ENCODE measurements at regions not wholly inside any gene's neighbourhood (a gene's known extent, or its start where the extent isn't known, plus 50 kb on each side); places are given as distances from the start of the nearest gene placed in this dataset.

DNA sequence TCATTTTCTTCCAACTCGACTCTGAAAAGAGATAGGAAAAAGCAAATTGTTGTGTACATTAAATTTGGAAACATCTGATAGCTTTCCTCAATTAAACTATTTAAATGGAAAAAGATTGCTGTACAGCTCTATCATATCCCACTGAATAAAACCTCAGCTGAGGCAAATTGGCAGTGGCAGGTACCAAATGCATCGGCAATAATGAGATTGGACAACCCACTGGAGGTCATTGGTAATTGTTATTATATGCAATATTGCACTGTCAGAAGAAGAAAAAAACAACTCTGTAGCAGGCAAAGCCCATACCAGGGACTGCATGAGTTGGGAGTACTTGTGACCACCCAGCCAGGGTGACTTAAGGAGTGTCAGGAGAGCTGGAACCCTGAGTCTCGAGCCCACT lies 291.6 kb upstream of the SKOR2 start:
- no peak for DNase-seq (ENCODE audit: low spot score)

DNA sequence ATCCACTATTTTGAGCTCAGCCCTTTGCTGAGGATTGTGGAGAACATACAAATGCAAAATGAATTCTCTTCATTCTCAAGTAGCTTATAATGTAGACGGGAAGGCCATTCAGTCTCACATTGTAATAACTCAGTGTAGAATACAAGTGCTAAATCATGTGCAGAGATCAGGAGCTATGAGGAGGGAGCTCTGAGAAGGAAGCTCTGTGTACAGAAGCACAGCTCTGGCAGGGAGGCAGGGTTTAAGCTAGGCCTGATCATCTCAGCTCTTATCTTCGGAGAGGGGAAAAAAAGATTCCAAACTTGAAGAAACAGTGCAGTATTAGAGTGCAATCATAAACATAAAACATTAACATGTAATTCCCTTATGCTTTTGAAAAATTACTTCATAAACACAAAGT lies 291.1 kb upstream of the SKOR2 start:
- no peak for DNase-seq (ENCODE audit: low spot score)

DNA sequence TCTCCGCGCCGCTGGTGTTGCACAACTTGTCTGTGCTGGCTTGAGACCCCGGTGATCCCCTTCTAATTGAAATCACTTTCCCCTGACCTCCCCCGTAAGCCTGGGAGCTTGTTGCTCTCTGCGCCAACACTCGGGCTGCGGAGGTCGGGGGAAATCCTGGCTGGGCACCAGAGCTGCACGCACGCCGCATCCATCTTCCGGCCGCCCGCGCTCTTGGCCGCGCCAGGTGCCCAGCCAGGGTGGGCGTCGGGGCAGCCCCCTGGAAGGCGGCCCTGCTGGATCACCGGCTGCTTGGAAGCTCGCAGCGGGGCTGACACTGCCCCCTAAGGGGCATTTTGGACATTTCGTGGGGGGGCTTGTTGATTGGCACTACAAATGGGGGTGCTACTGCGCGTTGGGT lies 280.3 kb upstream of the SKOR2 start:
- no peak for DNase-seq (ENCODE audit: low spot score)

DNA sequence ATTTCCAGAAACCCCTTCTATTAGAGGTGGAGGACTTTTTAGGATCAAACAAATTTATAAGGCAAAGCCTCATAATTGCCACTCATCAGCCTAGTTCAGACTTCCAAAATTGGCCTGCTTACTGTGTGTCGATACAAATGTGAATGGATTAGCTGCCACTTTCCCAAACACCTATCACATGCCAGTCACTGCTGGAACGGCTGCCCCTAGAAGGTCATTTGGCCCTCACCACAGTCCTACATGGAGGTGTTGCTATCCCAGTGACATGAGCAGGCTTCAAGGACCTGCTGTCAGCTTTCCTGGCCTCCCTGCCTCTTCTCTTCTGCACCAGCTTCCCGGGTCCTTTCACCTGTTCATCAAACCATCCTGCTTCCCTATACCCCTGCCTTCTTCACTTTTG lies 279.2 kb upstream of the SKOR2 start:
- DNase-seq (ENCODE audit: low spot score), result no peak

DNA sequence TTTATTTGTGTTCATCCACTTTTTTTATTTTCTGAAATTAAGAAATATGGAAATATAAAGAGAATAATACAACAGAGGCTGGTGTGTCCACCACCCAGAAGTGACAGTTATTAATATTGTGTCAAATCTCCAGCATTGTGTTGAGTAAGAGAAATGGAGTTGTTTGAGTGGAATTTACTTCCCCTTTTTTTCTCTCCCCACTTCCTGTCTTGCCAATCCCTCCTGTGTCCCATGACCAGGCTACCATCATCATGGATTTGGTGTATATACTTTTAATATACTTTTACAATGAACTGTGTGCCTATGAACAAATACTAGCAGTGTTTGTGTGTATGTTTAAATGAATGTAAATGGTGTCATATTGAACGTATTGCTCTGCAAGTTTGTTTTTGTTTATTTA lies 276.9 kb upstream of the SKOR2 start:
- no peak for DNase-seq (ENCODE audit: low spot score)

DNA sequence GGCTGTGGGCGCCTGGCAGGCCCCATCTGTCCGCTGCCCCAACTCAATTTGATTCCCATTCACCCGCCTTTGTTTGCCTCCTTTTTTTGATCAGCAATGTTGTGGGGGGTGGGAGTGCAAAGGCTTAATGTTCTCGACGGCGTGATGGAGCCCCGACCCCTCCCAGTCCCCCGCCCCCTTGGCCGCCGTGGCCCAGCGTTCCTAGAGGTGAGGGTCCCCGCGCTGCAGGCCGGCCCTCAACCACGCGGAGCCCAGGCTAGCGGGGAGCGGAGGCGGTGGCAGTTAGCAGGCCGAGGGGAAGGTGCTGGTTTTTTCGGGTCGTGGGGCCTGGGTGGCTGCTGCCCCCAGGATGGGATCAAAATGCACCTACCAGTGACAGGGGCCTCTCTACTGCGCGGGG lies 274.7 kb upstream of the SKOR2 start:
- no peak for DNase-seq (ENCODE audit: low spot score)

DNA sequence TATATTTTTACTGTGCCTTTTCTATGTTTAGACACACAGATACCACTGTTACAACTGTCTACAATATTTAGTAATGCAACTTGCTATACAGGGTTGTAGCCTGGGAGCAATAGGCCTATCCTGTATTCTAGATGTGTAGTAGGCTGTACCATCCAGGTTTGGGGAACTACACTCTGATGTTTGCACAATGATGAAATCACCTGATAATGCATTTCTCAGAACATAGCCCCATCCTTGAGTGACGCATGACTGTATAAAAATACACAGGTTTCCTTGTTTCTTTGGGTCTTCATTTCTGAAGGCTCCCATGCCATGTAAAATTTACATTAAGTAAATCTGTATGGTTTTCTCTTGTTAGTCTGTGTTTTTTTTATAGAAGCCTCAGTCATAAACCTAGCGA lies 270.9 kb upstream of the SKOR2 start:
- no peak for DNase-seq (ENCODE audit: low spot score)

DNA sequence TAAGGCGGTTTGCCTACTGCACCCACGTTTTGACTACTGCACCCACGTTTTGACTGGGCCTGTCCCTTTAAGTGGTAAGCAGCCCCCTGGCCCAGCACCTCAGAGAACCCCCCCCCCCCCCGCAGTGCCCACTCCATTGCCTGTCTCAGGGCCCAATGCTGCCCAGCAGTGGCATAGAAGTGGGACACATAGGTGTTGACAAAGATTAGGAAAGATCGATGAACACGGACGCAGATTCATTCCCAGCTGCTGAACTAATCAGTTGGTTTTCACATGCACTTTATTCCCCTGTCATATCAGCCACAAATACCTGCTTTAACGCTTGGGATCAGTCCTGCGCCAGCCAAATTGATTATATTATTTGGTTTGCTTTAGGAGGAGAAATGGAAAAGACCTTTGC lies 268.8 kb upstream of the SKOR2 start:
- no peak for DNase-seq (ENCODE audit: low spot score)

DNA sequence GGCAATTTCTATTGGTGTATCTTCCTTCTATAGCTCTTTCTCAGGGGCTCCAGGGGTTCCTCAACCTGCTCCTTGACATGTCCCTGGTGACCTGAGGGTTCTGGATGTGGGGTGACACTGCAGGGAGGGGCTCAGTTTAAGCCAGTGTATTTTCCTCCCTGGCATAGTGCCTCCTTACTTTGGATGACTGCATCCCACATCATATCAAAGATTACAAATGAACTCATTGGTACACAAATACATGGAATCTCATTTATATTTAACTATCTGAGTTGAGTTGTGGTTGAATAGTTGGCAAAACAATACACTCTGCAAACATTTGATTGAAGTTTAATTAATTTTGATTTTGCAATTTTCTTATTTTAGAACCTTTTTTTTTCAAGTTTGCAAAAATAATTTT lies 268.2 kb upstream of the SKOR2 start:
- DNase-seq (ENCODE audit: low spot score), result no peak

DNA sequence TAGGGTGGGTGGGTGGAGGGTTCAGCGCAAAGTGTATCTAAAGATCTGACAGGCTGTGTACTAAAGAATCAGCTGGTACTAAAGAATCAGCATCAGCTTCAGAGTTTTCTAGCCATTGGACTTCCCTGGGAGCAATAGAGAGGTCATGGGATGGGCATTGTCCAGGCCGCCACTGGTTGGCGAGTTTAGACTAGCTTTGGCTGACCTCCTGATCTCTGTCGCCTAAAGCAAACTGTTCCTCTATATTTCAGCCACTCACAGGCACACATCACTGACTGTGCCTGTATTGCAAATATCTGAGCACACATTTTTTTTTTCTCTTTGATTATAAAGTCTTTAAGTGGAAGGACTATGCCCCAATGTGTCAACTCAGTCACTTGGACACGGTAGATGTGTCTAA lies 267.8 kb upstream of the SKOR2 start:
- no peak for DNase-seq (ENCODE audit: low spot score)

DNA sequence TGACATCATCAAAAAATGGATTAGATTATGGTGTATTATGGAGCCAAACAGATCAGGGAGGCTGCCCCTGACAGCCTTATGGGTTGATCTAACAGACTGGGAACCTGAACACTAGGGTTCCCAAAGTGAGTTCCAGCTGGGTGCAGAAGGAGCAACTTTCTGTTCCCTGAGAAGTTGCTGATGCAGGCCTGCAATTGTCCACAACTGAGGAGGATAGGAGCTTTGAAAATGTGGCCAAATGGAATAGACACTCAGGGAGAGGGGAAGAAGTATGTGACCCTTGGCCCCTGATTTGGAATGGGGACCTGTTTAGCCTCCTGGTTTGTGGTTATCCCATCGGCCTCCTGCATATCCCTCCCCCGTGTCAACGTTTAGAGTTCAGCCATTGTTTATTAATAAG lies 262.2 kb upstream of the SKOR2 start:
- DNase-seq (ENCODE audit: low spot score), result no peak

DNA sequence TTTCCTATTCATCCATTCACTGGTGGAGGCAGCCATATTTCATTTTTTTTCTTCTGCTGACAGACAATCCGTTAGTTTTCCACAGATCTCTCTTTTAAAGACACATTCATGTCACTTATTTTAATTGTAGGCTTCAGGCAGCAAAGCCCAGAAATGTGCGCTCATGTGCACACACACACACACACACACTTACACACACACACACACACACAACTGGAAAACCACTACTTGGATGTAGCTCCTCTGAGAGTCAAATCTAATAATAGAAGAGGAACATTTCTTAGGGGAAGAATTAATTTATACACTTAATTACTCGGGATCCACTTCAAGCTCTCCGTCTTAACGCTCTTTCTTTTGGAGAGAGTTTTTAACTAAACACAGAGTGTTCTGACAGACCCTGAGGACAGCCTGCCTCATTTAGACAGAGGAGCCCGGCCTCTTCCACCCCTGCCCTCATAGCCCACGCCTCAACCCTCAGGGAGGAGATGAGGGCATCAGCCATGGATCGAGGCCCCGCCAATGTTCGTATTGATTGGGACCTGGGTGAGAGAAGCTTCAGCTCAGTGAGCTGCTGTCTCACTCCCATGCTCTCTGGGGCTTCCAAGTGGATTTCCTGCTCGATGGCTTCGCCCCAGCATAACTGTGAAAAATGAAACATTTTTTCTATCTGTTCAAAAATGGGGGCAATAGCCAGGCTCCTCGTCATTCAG lies 261.4 kb upstream of the SKOR2 start:
- DNase-seq (ENCODE audit: low spot score), result no peak

DNA sequence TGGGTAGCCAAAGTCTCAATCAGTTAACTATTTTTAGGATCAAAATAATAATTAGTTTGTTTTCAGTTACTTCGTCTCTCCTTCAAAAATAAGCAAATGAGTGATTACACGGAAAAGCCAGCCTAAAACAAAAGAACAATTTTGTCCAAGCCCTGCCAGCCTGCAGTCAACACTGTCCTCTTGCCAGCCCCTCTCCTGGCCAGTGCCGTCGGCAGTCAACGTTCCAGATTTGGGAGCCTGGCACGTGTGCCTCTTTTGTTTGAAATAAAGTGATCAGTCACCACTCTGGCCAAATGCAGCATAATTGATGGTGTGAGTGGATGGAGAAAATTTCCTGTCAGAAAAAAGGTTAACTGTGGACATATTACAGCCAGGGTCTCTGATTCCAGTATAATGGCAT lies 260.6 kb upstream of the SKOR2 start:
- no peak for DNase-seq (ENCODE audit: low spot score)

DNA sequence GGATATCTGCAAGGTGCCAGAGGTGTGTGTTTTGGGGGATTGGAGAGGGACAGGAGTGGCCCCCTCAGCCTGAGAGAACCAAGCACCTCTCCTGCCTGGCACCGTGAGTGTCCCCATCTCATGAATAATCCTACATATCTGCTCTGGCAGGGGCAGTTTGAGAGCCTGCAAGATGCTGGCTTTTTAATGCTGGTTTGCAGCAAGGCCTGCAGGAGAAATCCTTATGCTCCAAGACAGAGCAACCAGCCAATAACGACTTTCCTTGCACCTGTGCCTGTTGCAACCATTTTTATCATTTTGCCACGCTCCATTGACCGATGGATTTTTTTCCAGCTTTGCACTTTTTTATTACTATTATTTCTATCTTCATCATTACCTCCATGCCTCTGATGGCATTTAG lies 259.4 kb upstream of the SKOR2 start:
- DNase-seq (ENCODE audit: low spot score), result no peak

DNA sequence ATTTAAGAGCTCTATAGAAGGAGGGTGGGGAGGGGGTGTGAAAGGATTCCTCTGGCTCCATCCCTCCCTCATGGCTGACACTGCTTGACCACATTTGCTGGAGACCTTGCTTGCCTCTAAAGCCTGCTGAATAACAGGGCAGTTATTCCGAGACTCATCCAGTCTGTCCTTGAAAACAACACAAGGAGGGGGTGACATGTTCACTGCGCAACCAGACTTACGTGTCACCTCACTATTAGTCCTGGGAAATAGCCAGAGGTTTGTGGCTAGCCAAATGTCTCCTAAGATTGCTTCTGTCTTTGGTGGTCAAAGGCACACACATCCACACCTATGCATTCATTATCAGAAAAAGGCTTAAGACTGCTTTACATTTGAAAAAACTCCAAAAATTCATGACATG lies 256.2 kb upstream of the SKOR2 start:
- no peak for DNase-seq (ENCODE audit: low spot score)

DNA sequence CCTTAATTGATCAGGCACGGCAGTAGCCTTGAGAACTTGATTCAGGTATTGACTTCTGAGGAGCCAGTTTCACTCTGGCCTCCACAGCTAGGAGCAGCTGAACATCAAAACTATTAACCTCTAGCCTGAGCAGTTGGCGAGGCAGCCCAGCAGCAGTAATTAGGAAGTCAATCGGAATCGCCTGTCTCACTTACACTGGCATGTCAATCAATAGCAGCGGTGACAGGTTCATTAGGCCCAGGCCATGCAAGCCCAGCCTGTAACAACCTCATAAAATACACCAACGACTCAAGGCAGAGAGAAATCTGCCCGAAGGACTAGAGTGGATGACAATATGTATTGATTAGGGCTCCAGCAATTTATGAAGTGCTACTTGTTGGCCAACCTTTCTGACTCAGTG lies 255.4 kb upstream of the SKOR2 start:
- DNase-seq (ENCODE audit: low spot score), result no peak

DNA sequence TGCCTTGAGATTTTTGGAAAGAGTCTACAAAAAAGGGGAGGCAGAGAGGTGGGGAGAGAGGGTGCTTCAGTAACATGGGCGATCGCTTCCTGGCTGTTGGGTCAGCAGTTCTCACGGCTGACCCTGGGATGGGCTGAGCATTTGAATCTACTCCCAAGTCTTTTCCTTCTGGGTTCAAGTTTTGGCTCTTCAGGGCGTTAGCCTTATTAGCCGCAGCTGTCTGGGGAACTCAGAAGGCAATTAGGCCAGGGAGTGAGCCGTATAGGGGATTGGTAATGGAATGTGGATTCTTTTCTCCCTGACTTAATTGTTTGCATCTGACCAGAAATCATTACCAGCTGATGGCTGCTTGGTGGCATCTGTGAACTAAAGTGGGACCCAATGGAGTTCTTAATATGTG lies 250.5 kb upstream of the SKOR2 start:
- no peak for DNase-seq (ENCODE audit: low spot score)

DNA sequence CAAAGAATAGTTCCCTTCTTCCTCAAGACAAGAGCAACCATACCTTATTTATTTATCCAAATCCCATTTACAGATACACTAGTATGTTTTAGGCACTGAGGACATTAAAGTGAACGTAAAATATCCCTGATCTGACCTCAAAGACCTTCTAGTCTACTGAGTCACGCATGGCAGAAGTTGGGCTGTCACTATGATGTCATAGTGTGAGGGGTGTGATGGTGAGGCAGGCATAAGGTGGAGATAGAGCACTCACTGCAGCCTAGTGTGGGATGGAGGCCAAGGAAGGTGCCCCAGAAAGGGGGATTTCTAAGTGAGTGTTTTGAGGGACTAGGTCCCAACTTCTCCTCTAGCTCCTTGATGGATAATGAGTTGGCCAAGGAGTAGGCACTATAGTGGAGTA lies 249.5 kb upstream of the SKOR2 start:
- DNase-seq (ENCODE audit: low spot score), result no peak

DNA sequence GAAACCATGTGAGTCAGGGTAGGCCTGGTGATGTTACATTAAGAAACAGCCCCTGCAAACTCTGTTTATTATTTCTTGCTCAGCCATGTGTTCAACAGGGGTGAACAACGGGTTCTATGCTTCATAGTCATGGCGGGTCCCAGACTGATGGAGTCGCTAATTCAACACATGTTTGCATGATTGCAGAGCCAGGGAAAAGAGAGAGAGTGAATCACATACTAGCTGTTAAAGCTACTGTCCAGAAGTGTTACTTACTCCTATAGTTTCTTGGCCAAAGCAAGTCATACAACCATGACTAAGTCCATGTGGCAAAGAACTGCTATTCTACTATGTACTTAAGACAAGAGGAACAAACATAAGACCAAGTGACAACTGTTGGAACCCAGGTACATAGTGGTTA lies 241.2 kb upstream of the SKOR2 start:
- no peak for DNase-seq (ENCODE audit: low spot score)

DNA sequence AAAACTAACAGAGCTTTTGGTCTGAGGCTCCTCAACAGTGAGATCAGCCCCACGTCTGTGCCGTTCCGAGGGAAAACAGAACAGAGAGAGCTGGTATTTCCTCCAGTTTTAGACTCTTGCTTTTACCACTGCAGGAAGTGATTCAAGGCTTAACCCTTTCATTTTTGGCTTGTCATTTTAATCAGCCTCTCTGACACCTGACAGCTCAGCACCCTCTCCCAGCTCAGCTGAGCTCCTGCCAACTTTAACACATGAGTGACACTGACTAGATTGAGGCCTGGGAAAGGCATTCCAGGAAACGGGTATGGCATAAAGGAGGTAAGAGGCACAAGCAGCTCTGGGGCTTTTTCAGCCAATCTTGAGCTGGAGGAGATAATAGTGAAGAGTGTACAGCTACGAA lies 239.4 kb upstream of the SKOR2 start:
- peak; percentile 14 for DNase-seq (ENCODE audit: low spot score)

DNA sequence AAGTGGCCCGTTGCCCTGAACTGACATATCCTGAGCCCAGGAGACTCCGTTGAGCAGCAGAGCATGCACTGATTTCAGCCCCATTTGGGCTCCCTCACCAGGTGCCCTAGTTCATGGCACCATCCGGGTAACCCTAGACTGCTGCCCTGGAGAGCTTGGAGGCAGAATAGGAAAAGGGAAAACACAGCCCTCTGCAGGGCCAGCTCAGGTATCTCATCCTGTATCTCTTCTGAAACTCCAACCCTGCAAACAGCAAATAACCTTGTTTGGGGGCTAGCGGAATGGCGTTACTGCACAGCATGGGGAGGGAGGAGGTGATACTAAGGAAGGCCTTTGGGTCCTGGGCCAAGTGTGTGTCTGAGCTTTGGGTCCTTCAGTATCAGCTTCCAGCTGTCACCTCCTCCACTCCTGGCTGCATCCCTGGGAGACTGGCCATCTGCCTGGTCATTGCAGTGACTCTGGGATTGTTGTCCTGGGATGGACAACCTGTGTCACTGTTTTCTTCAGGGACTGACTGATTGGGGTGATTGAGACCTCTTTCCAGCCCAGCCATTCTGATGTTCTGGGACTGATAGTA lies 233.8 kb upstream of the SKOR2 start:
- DNase-seq (ENCODE audit: low spot score), result no peak

DNA sequence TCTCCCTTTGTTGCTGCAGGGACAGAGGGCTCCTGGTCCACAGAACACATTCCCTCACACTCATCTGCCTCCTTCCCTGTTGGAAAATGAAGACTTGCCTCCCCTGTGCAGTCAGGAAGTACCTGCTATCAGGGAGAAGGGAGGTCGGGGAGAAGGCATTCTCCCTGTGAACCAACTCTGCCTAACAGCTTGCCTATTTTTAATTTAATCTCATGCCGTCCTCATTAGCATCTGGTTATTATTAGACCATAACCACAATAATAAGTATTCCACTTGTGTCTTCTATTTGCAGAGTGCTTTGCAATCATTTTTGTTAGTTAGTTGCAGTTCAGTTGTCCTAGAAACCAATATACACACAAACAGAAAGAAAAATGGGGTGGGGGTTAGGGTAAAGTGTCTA lies 232.6 kb upstream of the SKOR2 start:
- DNase-seq (ENCODE audit: low spot score), result no peak

DNA sequence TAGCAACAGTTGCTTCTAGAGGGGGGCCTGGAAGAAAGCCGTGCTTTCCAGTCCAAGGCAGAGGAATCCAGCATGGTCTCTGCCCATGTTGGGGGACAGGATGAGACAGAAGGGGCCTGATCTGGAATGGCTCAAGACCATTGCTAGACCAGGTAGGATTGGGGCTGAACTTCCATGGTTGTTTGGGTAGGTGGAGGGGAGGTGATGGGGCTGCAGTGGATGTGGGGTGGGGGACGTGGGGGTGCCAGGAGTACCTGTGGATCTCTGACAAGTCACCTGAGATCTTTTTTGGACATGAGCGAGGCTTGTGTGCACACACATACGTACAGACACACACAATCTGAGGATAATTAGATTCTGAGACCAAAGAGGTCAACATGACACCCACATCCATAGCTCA lies 228.7 kb upstream of the SKOR2 start:
- DNase-seq (ENCODE audit: low spot score), result no peak

DNA sequence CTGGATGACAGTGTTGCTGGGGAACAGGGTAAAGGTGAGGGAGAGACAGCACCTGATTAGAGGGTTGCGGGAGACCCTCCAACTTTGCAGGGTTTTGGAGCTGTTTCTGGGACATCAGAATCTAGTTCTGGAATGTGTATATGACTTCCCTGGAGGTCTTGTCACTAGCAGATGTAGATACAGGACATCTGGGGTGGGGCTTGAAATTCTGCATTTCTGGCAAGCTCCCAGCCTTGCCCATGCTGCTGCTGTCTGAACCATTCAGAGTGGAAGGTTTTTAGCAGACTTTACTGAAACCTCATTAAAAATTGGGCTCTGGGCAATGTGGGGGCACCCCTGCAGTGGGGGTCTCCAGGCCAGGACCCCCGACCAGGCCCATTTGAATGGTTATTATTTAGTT lies 220.3 kb upstream of the SKOR2 start:
- DNase-seq (ENCODE audit: low spot score), result no peak

DNA sequence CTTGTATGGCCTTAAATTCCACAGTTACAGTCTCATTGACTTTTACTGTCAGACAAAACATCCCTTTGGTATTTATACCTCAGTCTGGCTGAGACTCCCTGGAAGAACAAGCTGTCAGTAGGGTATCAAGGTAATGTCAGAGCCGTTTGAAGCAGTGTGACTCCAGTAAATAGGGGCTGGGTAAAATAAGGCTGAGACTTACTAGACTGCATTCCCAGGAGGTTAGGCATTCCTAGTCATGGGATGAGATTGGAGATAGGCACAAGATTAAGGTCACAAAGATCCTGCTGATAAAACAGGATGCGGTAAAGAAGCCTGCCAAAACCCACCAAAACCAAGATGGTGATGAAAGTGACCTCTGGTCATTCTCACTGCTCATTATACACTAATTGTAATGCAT lies 219.5 kb upstream of the SKOR2 start:
- DNase-seq (ENCODE audit: low spot score), result no peak
